IMR-90 (cell line): ENCODE measurements at regions not wholly inside any gene's neighbourhood (a gene's known extent, or its start where the extent isn't known, plus 50 kb on each side); places are given as distances from the start of the nearest gene placed in this dataset.

Experiments used
- ATAC-seq: fragments of 200-7000 bp; cut with Tn5 transposase; 2 replicates; pipeline ENCODE4 v1.9.1; 2020; ENCODE audit warnings: low read depth, mild to moderate bottlenecking, moderate library complexity
- BruUV-seq: library from RNA; stranded (reverse); fragments of 400-500 nt; replicated peaks from 2 replicates; lab custom pipeline; 2021; lab: Mats Ljungman, UMichigan
- CTCF ChIA-PET: fragments of 300-600 bp; formaldehyde crosslinking; extraction: SDS; loops from one replicate; lab custom pipeline; 2021; ENCODE audit warnings: antibody characterized with exemption; lab: Yijun Ruan, JAX
- POLR2A ChIA-PET: fragments of 300-600 bp; sonication (Branson Sonifier 250); formaldehyde crosslinking; loops from one replicate; lab custom pipeline; 2022; ENCODE audit warnings: antibody characterized with exemption; ENCODE audit not compliant: unreplicated experiment; lab: Charles Lee
- DNase-seq: peaks from one replicate; pipeline ENCODE4 v3.0.0; 2013
- H2AFZ ChIP-seq: replicated peaks from 2 replicates; pipeline ENCODE3; 2013; ENCODE audit warnings: low read length, mild to moderate bottlenecking; ENCODE audit not compliant: poor library complexity
- H2AK5ac ChIP-seq: 2 replicates; pipeline ENCODE4 v1.6.1; 2013; ENCODE audit warnings: low read depth, low read length, inconsistent platforms
- H2AK9ac ChIP-seq: replicated peaks from 2 replicates; pipeline ENCODE3; 2013; ENCODE audit warnings: mild to moderate bottlenecking, low read depth, low read length, moderate library complexity; ENCODE audit not compliant: poor library complexity
- H2BK120ac ChIP-seq: 2 replicates; pipeline ENCODE4 v1.6.1; 2013; ENCODE audit warnings: low read depth, low read length, inconsistent platforms
- H2BK15ac ChIP-seq: 3 replicates; pipeline ENCODE4 v1.6.1; 2013; ENCODE audit warnings: low read depth, low read length, inconsistent platforms
- H2BK20ac ChIP-seq: 2 replicates; pipeline ENCODE4 v1.6.1; 2013; ENCODE audit warnings: low read depth, mild to moderate bottlenecking, inconsistent platforms, low read length, moderate library complexity
- H2BK5ac ChIP-seq: 2 replicates; pipeline ENCODE4 v1.6.1; 2013; ENCODE audit warnings: mild to moderate bottlenecking, low read depth, low read length, inconsistent platforms; ENCODE audit not compliant: poor library complexity, severe bottlenecking
- H3K14ac ChIP-seq: replicated peaks from 2 replicates; pipeline ENCODE4 v1.6.1; 2013; ENCODE audit warnings: low read depth, low read length, inconsistent platforms
- H3K18ac ChIP-seq: 2 replicates; pipeline ENCODE4 v1.6.1; 2013; ENCODE audit warnings: low read depth, low read length, control low read depth
- H3K23ac ChIP-seq: 2 replicates; pipeline ENCODE4 v1.6.1; 2013; ENCODE audit warnings: low read depth, low read length, inconsistent platforms
- H3K27ac ChIP-seq: 2 replicates; pipeline ENCODE4 v1.5.1; 2013; ENCODE audit warnings: mild to moderate bottlenecking, control low read depth, low read length; ENCODE audit not compliant: insufficient read depth
- H3K27me3 ChIP-seq: 2 replicates; pipeline ENCODE4 v1.6.1; 2013; ENCODE audit warnings: low read length; ENCODE audit not compliant: control insufficient read depth, insufficient read depth
- H3K36me3 ChIP-seq: 2 replicates; pipeline ENCODE4 v1.6.1; 2013; ENCODE audit warnings: low read length, mixed read lengths; ENCODE audit not compliant: control insufficient read depth, insufficient read depth
- H3K4ac ChIP-seq: 2 replicates; pipeline ENCODE4 v1.6.1; 2013; ENCODE audit warnings: low read depth, low read length, inconsistent platforms
- H3K4me1 ChIP-seq: 2 replicates; pipeline ENCODE4 v1.6.1; 2013; ENCODE audit warnings: low read length, mixed read lengths; ENCODE audit not compliant: control insufficient read depth, insufficient read depth
- H3K4me2 ChIP-seq: 2 replicates; pipeline ENCODE4 v1.6.1; 2013; ENCODE audit warnings: low read depth, mild to moderate bottlenecking, control low read depth, low read length, moderate library complexity
- H3K4me3 ChIP-seq: 2 replicates; pipeline ENCODE4 v1.5.1; 2013; ENCODE audit warnings: low read depth, mild to moderate bottlenecking, control low read depth, low read length, moderate library complexity; ENCODE audit not compliant: insufficient read depth
- H3K56ac ChIP-seq: 2 replicates; pipeline ENCODE4 v1.6.1; 2013; ENCODE audit warnings: low read length, inconsistent platforms; ENCODE audit not compliant: insufficient read depth; ENCODE audit errors: extremely low read depth
- H3K79me1 ChIP-seq, 2 experiments: 2 replicates each; pipeline ENCODE4 v1.6.1; 2013; ENCODE audit warnings: low read length in 2 of 2, inconsistent platforms in 1 of 2, low read depth in 1 of 2
- H3K9ac ChIP-seq: 2 replicates; pipeline ENCODE4 v1.6.1; 2013; ENCODE audit warnings: low read depth, low read length, control low read depth
- H3K9me1 ChIP-seq: 2 replicates; pipeline ENCODE4 v1.6.1; 2013; ENCODE audit warnings: low read length, inconsistent platforms; ENCODE audit not compliant: insufficient read depth
- H3K9me3 ChIP-seq: 2 replicates; pipeline ENCODE4 v1.6.1; 2013; ENCODE audit warnings: low read length; ENCODE audit not compliant: control insufficient read depth, insufficient read depth
- H4K20me1 ChIP-seq: 2 replicates; pipeline ENCODE4 v1.6.1; 2013; ENCODE audit warnings: low read length, inconsistent platforms; ENCODE audit not compliant: insufficient read depth
- H4K5ac ChIP-seq: 2 replicates; pipeline ENCODE4 v1.6.1; 2013; ENCODE audit warnings: mild to moderate bottlenecking, low read depth, low read length, control low read depth
- H4K8ac ChIP-seq, 2 experiments: 2 replicates each; pipeline ENCODE4 v1.6.1; 2013; ENCODE audit warnings: low read depth in 2 of 2, low read length in 2 of 2, control low read depth in 1 of 2, inconsistent platforms in 1 of 2
- H4K91ac ChIP-seq: 2 replicates; pipeline ENCODE4 v1.6.1; 2013; ENCODE audit warnings: low read depth, low read length, inconsistent platforms; ENCODE audit not compliant: insufficient read depth
- BHLHE40 ChIP-seq: fragments of 150-350 bp; IDR thresholded peaks from 2 replicates; pipeline ENCODE4 v1.6.1; 2016; ENCODE audit warnings: mild to moderate bottlenecking, low read depth, low read length
- CEBPB ChIP-seq: IDR thresholded peaks from 2 replicates; pipeline ENCODE4 v1.6.1; 2012; ENCODE audit warnings: low read depth, low read length, improper control_type of control experiment
- CHD1 ChIP-seq: IDR thresholded peaks from 2 replicates; pipeline ENCODE4 v1.6.1; 2012; ENCODE audit warnings: low read depth, low read length, improper control_type of control experiment
- ELK1 ChIP-seq: fragments of 150-350 bp; IDR thresholded peaks from 2 replicates; pipeline ENCODE4 v1.6.1; 2016; ENCODE audit warnings: low read depth, mild to moderate bottlenecking, low read length, moderate library complexity, borderline replicate concordance
- FOS ChIP-seq: fragments of 150-350 bp; IDR thresholded peaks from 2 replicates; pipeline ENCODE4 v1.6.1; 2016; ENCODE audit warnings: low read depth, low read length
- MAFK ChIP-seq: IDR thresholded peaks from 2 replicates; pipeline ENCODE4 v1.6.1; 2012; ENCODE audit warnings: low read depth, low read length, improper control_type of control experiment
- MXI1 ChIP-seq: IDR thresholded peaks from 2 replicates; pipeline ENCODE4 v1.6.1; 2012; ENCODE audit warnings: low read depth, mild to moderate bottlenecking, low read length, moderate library complexity, borderline replicate concordance
- NFE2L2 ChIP-seq: fragments of 150-350 bp; IDR thresholded peaks from 2 replicates; pipeline ENCODE4 v1.6.1; 2016; ENCODE audit warnings: low read depth, mild to moderate bottlenecking, low read length
- POLR2A ChIP-seq: IDR thresholded peaks from 2 replicates; pipeline ENCODE4 v1.6.1; 2012; ENCODE audit warnings: mild to moderate bottlenecking, low read depth, low read length
- RAD21 ChIP-seq: IDR thresholded peaks from 2 replicates; pipeline ENCODE4 v1.6.1; 2012; ENCODE audit warnings: low read length, improper control_type of control experiment
- RCOR1 ChIP-seq: IDR thresholded peaks from 2 replicates; pipeline ENCODE4 v1.6.1; 2012; ENCODE audit warnings: mild to moderate bottlenecking, low read length, improper control_type of control experiment; ENCODE audit not compliant: insufficient replicate concordance
- RFX5 ChIP-seq: IDR thresholded peaks from 2 replicates; pipeline ENCODE4 v1.8.0; 2012; ENCODE audit warnings: low read depth, mild to moderate bottlenecking, low read length, moderate library complexity
- SMC3 ChIP-seq: fragments of 150-350 bp; IDR thresholded peaks from 2 replicates; pipeline ENCODE4 v1.6.1; 2016; ENCODE audit warnings: low read depth, mild to moderate bottlenecking, antibody characterized with exemption, low read length, moderate library complexity
- USF2 ChIP-seq: fragments of 150-350 bp; IDR thresholded peaks from 2 replicates; pipeline ENCODE4 v1.6.1; 2017; ENCODE audit warnings: mild to moderate bottlenecking, antibody characterized with exemption, low read length, low read depth
- dilution Hi-C: fragments of 300-500 bp; cut with HindIII; formaldehyde crosslinking; loops from one replicate; pipeline ENCODE4 v1.14.3; 2018; ENCODE audit warnings: low sequenced_read_pairs; ENCODE audit not compliant: unreplicated experiment
- in situ Hi-C: fragments of 300-500 bp; cut with MboI; formaldehyde crosslinking; loops from 3 replicates; pipeline ENCODE4 v1.14.3; 2019; ENCODE audit warnings: low sequenced_read_pairs, inconsistent platforms, mixed read lengths
- intact Hi-C: fragments of 100-400 bp; cut with micrococcal nuclease; formaldehyde crosslinking; loops from 2 replicates; pipeline ENCODE4 v1.10.0; 2022

GRCh38 chr2:195119231-195119630 lies 537.8 kb upstream of the SLC39A10 start:
- Histone ChIP-seq H2BK20ac (no peak overlapping the region), H2AK5ac (no peak overlapping the region), H2AFZ (no peak overlapping the region), H4K8ac (no peak overlapping the region), H3K18ac (no peak overlapping the region), H2BK5ac (no peak overlapping the region), H4K20me1 (no peaks in the 10 kb centered on the region), H3K4me1 (no peaks in the 10 kb centered on the region), H2BK15ac (no peak overlapping the region), H2BK120ac (no peak overlapping the region), H3K56ac (no peak overlapping the region), H3K14ac (no peak overlapping the region), H3K79me1 (no peaks in the 10 kb centered on the region), H3K23ac (no peak overlapping the region), H3K36me3 (no peaks in the 10 kb centered on the region), H3K9me1 (no peaks in the 10 kb centered on the region), H3K4ac (no peak overlapping the region), H3K4me2 (no peak overlapping the region), H2AK9ac (no peak overlapping the region), H3K9ac (no peak overlapping the region), H3K27me3 (no peaks in the 10 kb centered on the region), H3K4me3 (no peak overlapping the region), H4K91ac (no peak overlapping the region), H3K27ac (no peak overlapping the region), H4K5ac (no peak overlapping the region), H3K9me3 (no peaks in the 10 kb centered on the region)
- no TSS peak for BruUV-seq
- ChIA-PET POLR2A (no interaction called here), CTCF (no interaction called here)
- no peak for ATAC-seq
- no peak for DNase-seq
- dilution Hi-C loops (no loop called here), intact Hi-C loops (no loop called here), in situ Hi-C loops (no loop called here)
- TF ChIP-seq CHD1 (no peak), MXI1 (no peak), NFE2L2 (no peak), SMC3 (no peak), MAFK (no peak), ELK1 (no peak), BHLHE40 (no peak), USF2 (no peak), FOS (no peak), POLR2A (no peak), RFX5 (no peak), RAD21 (no peak), CEBPB (no peak), RCOR1 (no peak)
